GM18502 (cell line): ENCODE measurements at regions not wholly inside any gene's neighbourhood (a gene's known extent, or its start where the extent isn't known, plus 50 kb on each side); places are given as distances from the start of the nearest gene placed in this dataset.

ENCODE experiments used
- ATAC-seq: cut with Tn5 transposase; IDR thresholded peaks from one replicate; pipeline ENCODE4 v1.9.1; 2021; ENCODE audit warnings: mild to moderate bottlenecking; ENCODE audit not compliant: unreplicated experiment, poor library complexity

DNA sequence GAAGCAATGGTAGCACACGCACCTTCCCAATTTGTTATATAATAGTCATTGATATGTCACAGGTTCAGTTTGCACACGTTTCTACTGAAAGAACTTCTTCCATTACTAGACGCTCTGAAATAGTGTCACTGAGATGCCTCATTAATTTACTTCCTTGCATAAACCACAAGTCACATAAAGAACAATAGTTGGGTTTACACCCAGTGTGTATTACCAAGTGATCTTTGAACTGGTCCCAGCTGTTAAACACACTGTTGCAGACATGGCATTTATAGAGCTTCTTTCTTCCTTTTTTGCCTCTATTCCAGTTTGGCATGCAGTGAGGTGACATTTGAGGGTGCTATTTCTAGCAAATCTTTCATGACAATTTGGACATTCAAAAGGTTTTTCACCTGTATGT, 245.3 kb downstream of the EPM2A start:
- ATAC-seq: no peak

GRCh38 chr6:145491126-145491525, 244.2 kb downstream of the EPM2A start:
- ATAC-seq: no peak

- ATAC-seq: no peak
These were observed 238.3 kb downstream of the EPM2A start for GRCh38 chr6:145497006-145497405.

DNA sequence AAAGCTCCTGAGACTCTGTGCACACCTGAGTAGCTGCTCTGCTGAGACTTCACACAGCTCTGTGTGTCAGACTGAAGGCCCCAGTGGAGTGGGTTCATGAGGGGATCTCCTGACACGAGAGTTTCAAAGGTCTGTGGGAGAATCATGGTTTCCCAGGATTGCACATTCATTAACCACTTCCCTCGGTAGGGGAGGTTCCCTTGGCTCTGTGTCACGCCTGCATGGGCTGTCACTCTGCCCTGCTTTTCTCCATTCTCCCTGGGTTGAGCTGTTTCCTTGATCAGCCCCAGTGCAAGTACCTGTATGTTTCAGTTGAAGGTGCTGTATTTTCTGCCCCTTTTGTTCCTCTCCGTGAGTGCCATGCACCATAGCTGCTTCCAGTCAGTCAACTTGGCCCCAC, 236.9 kb downstream of the EPM2A start:
- ATAC-seq: no peak

DNA sequence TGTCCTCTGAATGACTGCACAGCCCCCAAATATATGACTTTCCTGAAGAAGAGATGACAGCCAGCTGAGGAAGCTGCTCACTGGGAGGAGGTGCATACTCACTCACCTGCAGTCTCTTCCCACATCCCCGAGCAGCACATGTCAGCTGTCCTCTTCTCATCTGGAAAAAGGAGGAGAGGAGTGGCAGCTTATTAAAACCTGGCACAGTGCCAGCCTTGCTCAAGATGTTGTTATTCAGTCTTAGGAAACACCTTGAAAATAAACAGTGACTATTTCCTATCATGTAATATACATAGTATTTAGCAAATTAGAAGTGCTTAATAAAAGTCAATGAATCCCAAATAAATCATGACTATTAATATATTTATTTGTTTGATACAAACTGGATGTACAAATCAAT, 232.9 kb downstream of the EPM2A start:
- no peak for ATAC-seq

- no peak for ATAC-seq
These were observed 229.2 kb downstream of the EPM2A start for GRCh38 chr6:145506136-145506535.

- ATAC-seq: no peak
These were observed 228.8 kb downstream of the EPM2A start for GRCh38 chr6:145506565-145506964.

DNA sequence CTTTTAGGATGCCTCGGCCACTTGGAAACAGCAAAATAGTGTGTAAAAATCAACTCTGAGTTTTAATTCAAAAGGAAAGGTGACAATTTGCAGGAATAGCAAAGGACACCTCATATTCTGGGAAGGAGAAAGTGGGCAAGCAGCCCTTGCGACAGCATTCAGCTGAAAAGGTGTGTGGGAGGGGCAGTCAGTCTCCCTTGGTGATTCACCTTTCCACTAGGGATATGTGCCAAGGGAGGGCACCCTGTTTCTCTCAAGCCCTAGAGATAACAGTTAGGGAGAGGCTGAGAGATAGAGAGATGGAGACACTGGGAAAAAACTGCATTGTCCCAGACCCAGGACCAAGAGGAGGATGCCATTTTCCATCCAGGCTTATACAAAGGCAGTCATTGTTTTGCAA, 228.1 kb downstream of the EPM2A start:
- no peak for ATAC-seq

DNA sequence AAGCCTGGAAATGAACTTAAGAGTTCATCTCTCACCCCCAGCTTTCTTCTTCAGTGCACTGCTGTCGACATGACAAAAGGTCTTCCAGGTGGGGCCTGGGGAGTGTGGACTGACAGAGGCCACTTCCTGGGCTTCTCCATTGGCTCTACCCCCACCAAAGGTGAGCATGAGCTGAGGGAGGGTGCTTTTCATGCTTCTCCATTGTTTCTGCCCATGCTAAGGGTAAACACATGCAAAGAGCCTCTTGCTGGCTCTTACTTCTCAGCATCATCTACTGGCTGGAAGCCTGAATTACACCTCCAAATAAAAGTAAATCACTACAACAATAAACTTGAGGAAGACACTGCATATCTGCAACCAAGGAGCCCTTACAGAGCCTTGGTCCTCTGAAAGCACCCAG, 227.2 kb downstream of the EPM2A start:
- ATAC-seq: no peak

DNA sequence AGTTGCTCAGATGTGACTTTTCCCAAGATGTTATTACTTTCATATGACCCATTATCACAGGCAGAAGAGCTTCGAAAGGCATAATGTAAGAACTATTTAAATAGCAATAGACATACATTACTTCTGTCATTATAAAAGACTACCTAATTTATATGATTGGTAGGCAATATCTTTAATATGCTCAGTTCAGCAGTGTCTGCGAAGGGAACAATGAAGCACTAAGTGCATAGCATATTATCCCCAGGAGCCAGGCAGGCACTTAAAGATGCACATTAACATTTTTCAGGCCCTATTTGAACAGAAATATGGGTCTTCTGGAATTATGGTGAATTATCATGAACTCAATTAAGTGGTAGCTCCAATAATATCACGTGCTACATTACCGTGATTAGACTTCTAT, 217.8 kb downstream of the EPM2A start:
- no peak for ATAC-seq

- ATAC-seq: no peak
These were observed 210.3 kb downstream of the EPM2A start for GRCh38 chr6:145525038-145525437.

DNA sequence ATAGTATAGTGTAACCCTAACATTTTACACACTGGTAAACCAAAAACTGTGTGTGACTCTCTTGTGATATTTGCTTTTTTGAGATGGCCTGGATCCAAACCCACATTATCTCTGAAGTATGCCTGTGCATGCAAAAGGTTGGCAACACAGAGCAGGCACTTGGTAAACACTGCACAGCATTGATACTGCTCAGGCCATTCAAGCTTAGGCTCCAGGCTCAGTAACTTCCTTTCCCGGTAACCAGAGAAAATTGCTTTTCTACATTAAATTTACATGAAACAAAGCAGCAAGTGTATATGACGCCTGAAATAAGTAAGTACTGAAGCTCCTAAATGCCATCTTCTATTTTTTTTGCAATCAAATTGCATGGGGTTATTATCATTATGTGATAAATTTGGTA, 205.7 kb downstream of the EPM2A start:
- no peak for ATAC-seq

DNA sequence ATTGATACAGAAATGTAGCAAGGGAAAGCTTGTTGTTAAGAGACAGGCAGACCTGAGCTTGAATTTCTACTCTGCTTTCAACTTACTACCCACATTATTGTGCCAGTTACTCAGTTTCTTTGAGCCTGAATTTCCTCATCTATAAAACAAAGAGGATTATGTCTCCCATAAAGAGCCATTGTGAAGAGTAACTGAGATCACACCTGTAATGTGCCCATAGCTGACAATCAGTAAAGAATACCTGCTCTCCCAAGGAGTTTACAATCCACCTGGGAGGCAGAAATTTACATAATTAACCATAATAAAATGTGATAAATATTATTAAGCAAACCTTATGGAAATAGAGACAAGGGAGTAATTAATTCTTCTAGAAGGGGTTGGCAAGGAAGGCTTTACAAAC, 204.9 kb downstream of the EPM2A start:
- ATAC-seq: no peak

- ATAC-seq: no peak
These were observed 204.3 kb downstream of the EPM2A start for GRCh38 chr6:145531032-145531431.

GRCh38 chr6:145531822-145532221, 203.5 kb downstream of the EPM2A start:
- ATAC-seq: no peak

GRCh38 chr6:145532361-145532760, 203.0 kb downstream of the EPM2A start:
- no peak for ATAC-seq

GRCh38 chr6:145534989-145535388, 200.3 kb downstream of the EPM2A start:
- no peak for ATAC-seq

- ATAC-seq: no peak
These were observed 196.3 kb downstream of the EPM2A start for GRCh38 chr6:145538989-145539388.

DNA sequence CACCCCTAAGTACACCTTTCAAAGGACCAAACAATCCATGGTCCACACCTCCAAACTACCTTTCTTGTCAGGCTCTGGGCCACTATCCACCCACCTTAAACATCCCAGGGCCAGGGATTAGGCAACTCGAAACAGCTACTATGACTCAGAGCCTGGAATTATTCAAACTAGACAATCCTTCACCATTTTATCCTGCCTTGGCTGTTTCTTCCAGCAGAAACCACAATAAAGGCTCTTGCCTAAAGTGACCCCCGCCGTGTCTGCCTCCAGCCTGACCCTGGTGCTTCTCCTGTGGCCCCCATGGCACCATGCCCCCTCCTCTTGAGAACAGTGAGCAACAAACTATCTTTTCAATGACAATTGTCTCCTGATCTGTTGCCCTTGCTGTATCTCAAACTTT, 195.5 kb downstream of the EPM2A start:
- no peak for ATAC-seq

DNA sequence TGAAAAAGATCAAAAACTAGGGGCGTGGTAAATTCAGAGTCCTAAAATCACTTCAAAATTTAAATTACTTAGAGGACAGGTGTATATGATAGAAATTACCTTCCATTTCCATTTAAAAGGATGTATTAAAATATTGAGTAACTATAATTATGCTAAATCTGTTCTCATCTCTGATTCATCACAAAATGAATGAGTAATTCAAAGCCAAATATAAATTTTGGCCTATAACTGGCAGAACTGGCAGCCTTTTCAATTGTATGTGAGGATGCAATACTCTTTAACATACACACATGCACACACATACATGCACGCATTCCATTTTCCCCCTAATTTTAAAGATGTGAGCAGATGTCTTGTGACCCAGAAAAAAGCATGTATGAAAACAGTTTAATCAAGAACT, 194.6 kb downstream of the EPM2A start:
- no peak for ATAC-seq

GRCh38 chr6:145544041-145544440, 191.3 kb downstream of the EPM2A start:
- ATAC-seq: no peak

DNA sequence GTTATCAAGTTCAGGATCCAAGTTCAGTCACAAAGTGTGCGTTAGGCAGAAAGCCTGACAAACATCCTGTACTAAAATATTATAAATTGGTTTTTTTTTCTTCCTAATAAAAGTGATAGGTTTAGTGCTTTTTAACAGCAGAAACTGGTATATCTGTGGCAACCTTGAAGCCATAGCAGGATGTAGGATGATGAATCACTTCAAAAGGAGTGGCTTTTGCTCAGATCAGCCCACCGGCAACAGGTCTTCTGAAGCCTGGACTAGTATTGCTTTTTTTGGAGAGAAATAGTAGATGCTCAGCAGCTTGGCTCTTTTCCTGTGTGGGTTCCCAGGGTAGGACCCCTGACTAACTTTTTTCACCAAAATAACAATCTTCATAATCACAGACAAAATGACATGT, 190.8 kb downstream of the EPM2A start:
- no peak for ATAC-seq

DNA sequence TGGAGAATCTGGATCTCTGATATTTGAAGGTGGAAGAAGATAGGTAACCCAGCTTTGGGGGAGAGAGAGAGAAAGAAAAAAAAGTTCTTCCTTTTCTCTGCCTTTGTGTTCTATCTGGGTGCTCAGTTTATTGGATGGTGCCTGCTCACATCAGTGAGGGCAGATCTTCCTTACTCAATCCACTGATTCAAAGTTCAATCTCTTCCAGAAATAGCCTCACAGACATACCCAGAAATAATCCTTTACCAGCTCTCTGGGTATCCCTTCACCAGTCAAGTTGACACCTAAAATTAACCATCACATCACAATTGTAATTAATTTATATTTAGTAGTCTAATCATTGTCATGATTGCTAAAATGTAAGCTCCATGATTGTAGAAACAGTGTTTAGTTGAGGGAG, 189.1 kb downstream of the EPM2A start:
- ATAC-seq: no peak
